Osteocyte (in vitro differentiated cells): ENCODE measurements at regions not wholly inside any gene's neighbourhood (a gene's known extent, or its start where the extent isn't known, plus 50 kb on each side); places are given as distances from the start of the nearest gene placed in this dataset.

Experiments used
- DNase-seq: peaks from one replicate; pipeline ENCODE4 v3.0.0; 2021; ENCODE audit warnings: mixed read lengths; ENCODE audit not compliant: unreplicated experiment; ENCODE audit errors: extremely low spot score
- H3K27ac Mint-ChIP-seq: one replicate; pipeline ENCODE4 v1.8.0; 2021; ENCODE audit warnings: mild to moderate bottlenecking, mixed read lengths; ENCODE audit not compliant: unreplicated experiment
- H3K27me3 Mint-ChIP-seq: one replicate; pipeline ENCODE4 v1.8.0; 2021; ENCODE audit warnings: mixed read lengths; ENCODE audit not compliant: unreplicated experiment
- H3K36me3 Mint-ChIP-seq: one replicate; pipeline ENCODE4 v1.8.0; 2021; ENCODE audit warnings: mixed read lengths; ENCODE audit not compliant: unreplicated experiment
- H3K4me1 Mint-ChIP-seq: one replicate; pipeline ENCODE4 v1.8.0; 2021; ENCODE audit warnings: mixed read lengths; ENCODE audit not compliant: unreplicated experiment
- H3K4me3 Mint-ChIP-seq: one replicate; pipeline ENCODE4 v1.8.0; 2021; ENCODE audit warnings: mild to moderate bottlenecking, moderate library complexity, mixed read lengths; ENCODE audit not compliant: unreplicated experiment
- H3K9me3 Mint-ChIP-seq: one replicate; pipeline ENCODE4 v1.8.0; 2021; ENCODE audit warnings: mixed read lengths; ENCODE audit not compliant: unreplicated experiment
- CTCF ChIP-seq: fragments of 200-600 bp; sonication (generic); IDR thresholded peaks from 2 replicates; pipeline ENCODE4 v1.5.0; 2021; ENCODE audit warnings: antibody characterized with exemption, mild to moderate bottlenecking, moderate library complexity

GRCh38 chr3:28824316-28824715 is 456.6 kb upstream of the RBMS3 start:
- H3K36me3 Mint-ChIP-seq, result no peaks in the 10 kb centered on the region
- no peak for DNase-seq
- H3K9me3 Mint-ChIP-seq, result no peaks in the 10 kb centered on the region
- H3K27ac Mint-ChIP-seq, result no peak overlapping the region
- H3K4me1 Mint-ChIP-seq, result no peaks in the 10 kb centered on the region
- peaks cover 58% of the 10 kb centered on the region for H3K27me3 Mint-ChIP-seq
- no peak overlapping the region for H3K4me3 Mint-ChIP-seq
- TF ChIP-seq CTCF, result no peak

GRCh38 chr3:28826840-28827239 is 454.0 kb upstream of the RBMS3 start:
- Mint-ChIP-seq H3K27me3 (peaks cover 58% of the 10 kb centered on the region), H3K4me3 (no peak overlapping the region), H3K27ac (no peak overlapping the region), H3K4me1 (no peaks in the 10 kb centered on the region), H3K9me3 (peaks cover 10% of the 10 kb centered on the region), H3K36me3 (no peaks in the 10 kb centered on the region)
- no peak for DNase-seq
- no peak for TF ChIP-seq CTCF

- peaks cover 4% of the 10 kb centered on the region for H3K4me1 Mint-ChIP-seq
- no peak for DNase-seq
- H3K27ac Mint-ChIP-seq, result no peak overlapping the region
- H3K4me3 Mint-ChIP-seq, result no peak overlapping the region
- no peaks in the 10 kb centered on the region for H3K36me3 Mint-ChIP-seq
- TF ChIP-seq CTCF, result no peak
- peaks cover 20% of the 10 kb centered on the region for H3K27me3 Mint-ChIP-seq
- peaks cover 10% of the 10 kb centered on the region for H3K9me3 Mint-ChIP-seq
Observed at GRCh38 chr3:28835249-28835648, 445.6 kb upstream of the RBMS3 start.

- H3K36me3 Mint-ChIP-seq, result no peaks in the 10 kb centered on the region
- TF ChIP-seq CTCF, result no peak
- DNase-seq, result no peak
- H3K9me3 Mint-ChIP-seq, result peaks cover 7% of the 10 kb centered on the region
- H3K4me3 Mint-ChIP-seq, result no peak overlapping the region
- no peak overlapping the region for H3K27ac Mint-ChIP-seq
- peaks cover 4% of the 10 kb centered on the region for H3K4me1 Mint-ChIP-seq
- peaks cover 15% of the 10 kb centered on the region for H3K27me3 Mint-ChIP-seq
Observed at GRCh38 chr3:28835751-28836150, 445.1 kb upstream of the RBMS3 start.

GRCh38 chr3:28836199-28836598 is 444.7 kb upstream of the RBMS3 start:
- Mint-ChIP-seq H3K27me3 (peaks cover 14% of the 10 kb centered on the region), H3K4me3 (no peak overlapping the region), H3K9me3 (peaks cover 2% of the 10 kb centered on the region), H3K27ac (no peak overlapping the region), H3K4me1 (peaks cover 4% of the 10 kb centered on the region), H3K36me3 (no peaks in the 10 kb centered on the region)
- TF ChIP-seq CTCF, result no peak
- DNase-seq, result no peak
